Lower lobe of right lung (tissue), 2 donors: ENCODE measurements at regions not wholly inside any gene's neighbourhood (a gene's known extent, or its start where the extent isn't known, plus 50 kb on each side); places are given as distances from the start of the nearest gene placed in this dataset.
A peak's percentile ranks its signal among the peaks of the same experiment; 100 is the strongest.

Experiments
- ATAC-seq, 2 donors: fragments of 200-7000 bp; cut with Tn5 transposase; one replicate each; pipeline ENCODE4 v1.9.1; 2020 to 2022; ENCODE audit warnings: mild to moderate bottlenecking in 2 of 2, moderate library complexity in 2 of 2
- DNase-seq: peaks from one replicate; pipeline ENCODE4 v3.0.0-alpha.2; 2020
- H3K27ac ChIP-seq: fragments of 200-600 bp; one replicate; pipeline ENCODE4 v1.8.0; 2022
- H3K27me3 ChIP-seq: fragments of 200-600 bp; one replicate; pipeline ENCODE4 v1.8.0; 2022; ENCODE audit warnings: low read depth
- H3K36me3 ChIP-seq: fragments of 200-600 bp; one replicate; pipeline ENCODE4 v1.8.0; 2022; ENCODE audit warnings: mild to moderate bottlenecking
- H3K4me1 ChIP-seq: fragments of 200-600 bp; one replicate; pipeline ENCODE4 v1.8.0; 2022
- H3K4me3 ChIP-seq: fragments of 200-600 bp; one replicate; pipeline ENCODE4 v1.8.0; 2022; ENCODE audit warnings: mild to moderate bottlenecking
- H3K9me3 ChIP-seq: fragments of 200-600 bp; one replicate; pipeline ENCODE4 v1.8.0; 2022
- intact Hi-C: fragments of 100-400 bp; cut with DNase I; formaldehyde crosslinking; loops from one replicate; pipeline ENCODE4 v1.11.0; 2022
- TF ChIP-seq, protein P1 (sequence below): fragments of 200-600 bp; IDR thresholded peaks from one replicate; pipeline ENCODE4 v1.8.0; 2022; ENCODE audit warnings: antibody characterized with exemption, mild to moderate bottlenecking
- donor health status: DM: no; HTN: yes; CAD: no; lungs with severe emphysema.

DNA sequence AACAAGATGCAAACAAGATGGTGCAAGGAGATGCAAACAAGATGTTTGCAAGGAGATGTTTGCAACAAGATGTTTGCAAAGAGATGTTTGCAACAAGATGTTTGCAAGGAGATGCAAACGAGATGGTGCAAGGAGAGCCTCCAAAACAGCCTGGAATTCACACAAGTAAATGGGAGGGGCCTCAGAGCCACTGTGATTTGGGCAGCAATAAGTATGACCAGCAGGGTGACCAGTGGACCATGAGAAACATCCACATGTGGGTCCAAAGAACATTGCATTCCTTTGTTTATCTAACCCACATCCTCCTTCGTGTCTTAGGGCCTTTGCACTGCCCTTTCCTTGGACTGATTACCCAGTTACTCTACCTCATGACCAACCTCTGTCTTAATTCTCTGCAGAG, 162.9 kb downstream of the PLPP3 start:
- peak in 1 of 2 donors; percentile 43 for ATAC-seq
- no peaks in the 10 kb centered on the region for H3K9me3 ChIP-seq
- no peak for DNase-seq
- H3K4me1 ChIP-seq = peaks cover 16% of the 10 kb centered on the region
- no peak overlapping the region for H3K27ac ChIP-seq
- H3K27me3 ChIP-seq = no peaks in the 10 kb centered on the region
- no peaks in the 10 kb centered on the region for H3K36me3 ChIP-seq
- TF ChIP-seq, protein P1, sequence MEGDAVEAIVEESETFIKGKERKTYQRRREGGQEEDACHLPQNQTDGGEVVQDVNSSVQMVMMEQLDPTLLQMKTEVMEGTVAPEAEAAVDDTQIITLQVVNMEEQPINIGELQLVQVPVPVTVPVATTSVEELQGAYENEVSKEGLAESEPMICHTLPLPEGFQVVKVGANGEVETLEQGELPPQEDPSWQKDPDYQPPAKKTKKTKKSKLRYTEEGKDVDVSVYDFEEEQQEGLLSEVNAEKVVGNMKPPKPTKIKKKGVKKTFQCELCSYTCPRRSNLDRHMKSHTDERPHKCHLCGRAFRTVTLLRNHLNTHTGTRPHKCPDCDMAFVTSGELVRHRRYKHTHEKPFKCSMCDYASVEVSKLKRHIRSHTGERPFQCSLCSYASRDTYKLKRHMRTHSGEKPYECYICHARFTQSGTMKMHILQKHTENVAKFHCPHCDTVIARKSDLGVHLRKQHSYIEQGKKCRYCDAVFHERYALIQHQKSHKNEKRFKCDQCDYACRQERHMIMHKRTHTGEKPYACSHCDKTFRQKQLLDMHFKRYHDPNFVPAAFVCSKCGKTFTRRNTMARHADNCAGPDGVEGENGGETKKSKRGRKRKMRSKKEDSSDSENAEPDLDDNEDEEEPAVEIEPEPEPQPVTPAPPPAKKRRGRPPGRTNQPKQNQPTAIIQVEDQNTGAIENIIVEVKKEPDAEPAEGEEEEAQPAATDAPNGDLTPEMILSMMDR = peak; percentile 28
- H3K4me3 ChIP-seq = no peak overlapping the region
- intact Hi-C loops = loop anchor here (5.0 kb wide), 1 partner anchor 161 kb away; the partner anchor contains the start of gene PLPP3

DNA sequence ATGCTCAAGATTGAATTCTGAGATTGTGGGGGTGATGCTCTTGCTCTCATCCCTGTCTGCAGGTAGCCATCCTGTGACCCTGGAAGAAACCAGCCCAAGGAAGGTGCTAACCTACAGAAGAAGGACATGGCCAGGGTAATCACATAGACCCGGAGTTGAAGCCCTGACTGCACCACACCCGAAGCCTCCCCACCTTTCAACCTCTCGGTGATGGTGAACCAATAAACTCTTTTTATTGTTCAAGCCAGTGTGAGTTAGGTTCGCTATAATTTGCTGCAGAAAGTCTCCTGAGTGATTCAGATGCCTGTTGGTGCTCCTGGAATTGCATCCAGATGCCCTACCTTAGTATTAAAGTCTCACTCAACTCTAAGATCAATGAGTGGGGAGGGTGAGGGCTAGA, 163.6 kb downstream of the PLPP3 start:
- DNase-seq (no peak), ATAC-seq (no peak)
- intact Hi-C loops = loop anchor here (5.0 kb wide), 1 partner anchor 162 kb away; the partner anchor contains the start of gene PLPP3
- TF ChIP-seq, protein P1 = no peak
- H3K4me1 ChIP-seq = peaks cover 16% of the 10 kb centered on the region
- H3K27me3 ChIP-seq = no peaks in the 10 kb centered on the region
- no peaks in the 10 kb centered on the region for H3K36me3 ChIP-seq
- H3K27ac ChIP-seq = no peak overlapping the region
- H3K9me3 ChIP-seq = no peaks in the 10 kb centered on the region
- H3K4me3 ChIP-seq = no peak overlapping the region

DNA sequence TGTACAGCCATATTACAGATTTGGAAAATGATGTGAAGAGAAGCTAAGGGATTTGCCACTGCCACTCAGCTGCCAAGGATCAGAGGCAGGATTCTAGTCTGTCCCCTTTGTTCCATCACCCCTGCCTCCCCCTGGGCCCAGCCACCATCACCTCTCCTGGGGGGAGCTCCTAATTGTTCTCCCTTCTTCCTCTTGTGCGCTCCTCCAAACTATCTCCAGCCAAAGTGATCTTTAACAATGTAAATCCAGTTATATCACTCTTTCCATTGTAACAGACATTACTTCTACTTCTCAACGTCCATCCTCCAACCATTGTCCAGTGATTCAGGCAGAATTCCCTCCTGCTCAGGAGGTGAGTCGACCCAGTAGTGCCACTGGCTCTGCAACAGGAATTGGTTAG, 164.1 kb downstream of the PLPP3 start:
- H3K27ac ChIP-seq = no peak overlapping the region
- no peaks in the 10 kb centered on the region for H3K36me3 ChIP-seq
- TF ChIP-seq, protein P1 = no peak
- intact Hi-C loops = loop anchor here (5.0 kb wide), 1 partner anchor 162 kb away; the partner anchor contains the start of gene PLPP3
- DNase-seq (no peak), ATAC-seq (no peak)
- H3K4me1 ChIP-seq = peaks cover 16% of the 10 kb centered on the region
- H3K4me3 ChIP-seq = no peak overlapping the region
- H3K9me3 ChIP-seq = no peaks in the 10 kb centered on the region
- no peaks in the 10 kb centered on the region for H3K27me3 ChIP-seq

DNA sequence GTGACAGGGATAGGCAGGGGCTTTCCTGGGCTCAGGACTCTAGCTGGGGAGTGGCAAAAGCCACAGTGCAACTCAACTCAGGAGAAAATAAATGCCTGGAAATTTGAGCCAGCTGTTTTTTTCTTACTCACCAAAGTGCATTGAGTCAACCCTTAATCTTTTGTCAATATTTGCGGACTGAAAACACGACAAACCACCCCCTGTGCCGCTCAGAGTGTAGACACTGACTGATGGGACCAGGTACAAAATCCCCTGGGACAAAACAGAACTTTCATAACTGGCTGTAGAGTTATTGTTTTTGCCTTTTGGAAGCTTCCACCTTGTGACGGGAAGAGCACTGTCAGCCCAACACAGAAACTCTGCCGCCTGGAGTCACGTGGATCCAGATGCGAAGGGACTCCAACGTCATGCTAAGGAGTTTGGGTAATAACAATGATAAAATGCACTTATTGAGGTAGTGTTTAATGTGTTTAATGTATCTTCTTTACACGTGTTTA, 164.6 kb downstream of the PLPP3 start:
- H3K4me3 ChIP-seq = no peak overlapping the region
- ATAC-seq (peak; percentile 29 to 82), DNase-seq (no peak)
- H3K27ac ChIP-seq = no peak overlapping the region
- no peaks in the 10 kb centered on the region for H3K36me3 ChIP-seq
- intact Hi-C loops = loop anchor here (5.0 kb wide), 1 partner anchor 163 kb away; the partner anchor contains the start of gene PLPP3
- no peaks in the 10 kb centered on the region for H3K27me3 ChIP-seq
- peaks cover 16% of the 10 kb centered on the region for H3K4me1 ChIP-seq
- no peaks in the 10 kb centered on the region for H3K9me3 ChIP-seq
- TF ChIP-seq, protein P1 = no peak

DNA sequence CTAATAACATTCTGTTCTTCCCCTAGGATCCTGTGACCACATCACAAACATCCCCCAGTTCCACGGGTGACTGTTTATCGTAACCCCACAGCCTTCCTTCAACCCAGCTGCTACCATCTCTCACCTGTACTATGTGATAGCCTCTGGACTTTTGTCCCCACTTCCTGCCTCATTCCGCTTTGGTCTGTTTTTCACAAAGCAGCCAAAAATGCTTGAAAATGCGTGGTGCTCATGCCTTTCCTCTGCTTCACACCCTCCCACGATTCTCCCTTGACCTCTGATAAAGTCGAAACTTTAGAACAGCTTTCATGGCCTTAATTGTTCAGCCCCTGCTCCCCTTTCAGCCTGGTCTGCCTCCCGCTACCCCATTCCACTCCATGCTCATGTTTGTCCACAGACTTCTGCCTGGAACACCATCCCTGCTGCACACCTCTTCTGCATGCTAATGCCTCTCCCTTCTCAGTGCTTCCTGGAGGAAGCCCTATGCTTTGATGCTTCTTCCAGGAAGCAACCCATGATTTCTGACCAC, 165.6 kb downstream of the PLPP3 start:
- Histone ChIP-seq H3K4me1 (peaks cover 14% of the 10 kb centered on the region), H3K9me3 (no peaks in the 10 kb centered on the region), H3K27ac (no peak overlapping the region), H3K36me3 (no peaks in the 10 kb centered on the region), H3K4me3 (no peak overlapping the region), H3K27me3 (no peaks in the 10 kb centered on the region)
- TF ChIP-seq, protein P1 = no peak
- ATAC-seq (no peak), DNase-seq (no peak)
- intact Hi-C loops = no loop called here
